ENCODE measurements at regions not wholly inside any gene's neighbourhood (a gene's known extent, or its start where the extent isn't known, plus 50 kb on each side); places are given as distances from the start of the nearest gene placed in this dataset.

GRCh38 chr15:94097552-94097951 is 133.8 kb upstream of the MCTP2 start:
- TF ChIP-seq POLR2A (IDR thresholded peaks at IDR 0.05): no peak
- no peak for TF ChIP-seq CTCF (IDR thresholded peaks at IDR 0.05)

Data from uterus (tissue), 2 donors.